H1 (cell line): ENCODE measurements at regions not wholly inside any gene's neighbourhood (a gene's known extent, or its start where the extent isn't known, plus 50 kb on each side); places are given as distances from the start of the nearest gene placed in this dataset.

Source experiments
- CTCF ChIA-PET: fragments of 300-600 bp; sonication (Branson Sonifier 250); formaldehyde crosslinking; loops from one replicate; lab custom pipeline; 2021; ENCODE audit not compliant: partially characterized antibody; lab: Charles Lee
- POLR2A ChIA-PET: fragments of 300-600 bp; sonication (Branson Sonifier 250); formaldehyde crosslinking; loops from one replicate; lab custom pipeline; 2021; ENCODE audit warnings: inconsistent platforms; ENCODE audit not compliant: partially characterized antibody; lab: Charles Lee
- DNase-seq, 2 experiments: peaks; one replicate each; pipeline versions ENCODE4 v3.0.0 to v3.0.0-alpha.2; 2010 to 2022; ENCODE audit warnings: low spot score in 2 of 2, low read depth in 1 of 2, mixed read lengths in 1 of 2
- FAIRE-seq: peaks from 2 replicates; lab custom pipeline; 2011; peaks lifted over from hg19 to GRCh38; lab: Jason Lieb, UNC
- H2AFZ ChIP-seq: 2 replicates; pipeline ENCODE4 v1.8.1; 2012; ENCODE audit warnings: low read length, inconsistent platforms
- H2AK5ac ChIP-seq: 2 replicates; pipeline ENCODE4 v1.6.1; 2013; ENCODE audit warnings: low read depth, low read length
- H2BK120ac ChIP-seq: replicated peaks from 2 replicates; pipeline ENCODE3; 2013; ENCODE audit warnings: low read depth, low read length, inconsistent platforms
- H2BK12ac ChIP-seq: 2 replicates; pipeline ENCODE4 v1.6.1; 2013; ENCODE audit warnings: low read depth, low read length
- H2BK15ac ChIP-seq: 2 replicates; pipeline ENCODE4 v1.6.1; 2013; ENCODE audit warnings: low read length
- H2BK20ac ChIP-seq: 2 replicates; pipeline ENCODE4 v1.6.1; 2013; ENCODE audit warnings: low read length
- H2BK5ac ChIP-seq: 2 replicates; pipeline ENCODE4 v1.6.1; 2013; ENCODE audit warnings: low read depth, low read length
- H3K14ac ChIP-seq: 2 replicates; pipeline ENCODE4 v1.6.1; 2013; ENCODE audit warnings: inconsistent platforms; ENCODE audit not compliant: insufficient read length
- H3K18ac ChIP-seq: 2 replicates; pipeline ENCODE4 v1.6.1; 2013; ENCODE audit warnings: low read length; ENCODE audit errors: extremely low read depth
- H3K23ac ChIP-seq: 2 replicates; pipeline ENCODE4 v1.6.1; 2013; ENCODE audit warnings: inconsistent platforms; ENCODE audit not compliant: insufficient read length
- H3K23me2 ChIP-seq: 2 replicates; pipeline ENCODE4 v1.6.1; 2013; ENCODE audit warnings: low read depth, low read length
- H3K27ac ChIP-seq: 2 replicates; pipeline ENCODE4 v1.6.1; 2011; ENCODE audit warnings: low read depth, low read length, inconsistent platforms
- H3K27me3 ChIP-seq, 4 experiments: replicated peaks in 1 of 4; 1 replicate in 1 of 4; 2 replicates in 3 of 4; pipeline versions ENCODE4 v1.6.1 to v1.8.1; 2011 to 2013; ENCODE audit warnings: low read length in 3 of 4, mild to moderate bottlenecking in 3 of 4, inconsistent platforms in 2 of 4, mixed read lengths in 2 of 4, moderate library complexity in 1 of 4; ENCODE audit not compliant: control insufficient read depth in 3 of 4, insufficient read depth in 3 of 4; ENCODE audit errors: extremely low read depth in 1 of 4
- H3K36me3 ChIP-seq, 4 experiments: 2 replicates each; pipeline versions ENCODE4 v1.6.1 to v1.8.1; 2011 to 2013; ENCODE audit warnings: mild to moderate bottlenecking in 4 of 4, low read length in 3 of 4, moderate library complexity in 2 of 4, control low read depth in 1 of 4, inconsistent platforms in 1 of 4; ENCODE audit not compliant: insufficient read depth in 4 of 4, control insufficient read depth in 2 of 4
- H3K4ac ChIP-seq: replicated peaks from 2 replicates; pipeline ENCODE3; 2013; ENCODE audit warnings: low read length, low read depth, mixed read lengths, inconsistent platforms; ENCODE audit not compliant: insufficient read length
- H3K4me1 ChIP-seq, 4 experiments: replicated peaks in 1 of 4; 1 replicate in 1 of 4; 2 replicates in 3 of 4; pipeline versions ENCODE4 v1.6.1 to v1.8.1; 2011 to 2013; ENCODE audit warnings: low read length in 3 of 4, inconsistent platforms in 2 of 4, mixed read lengths in 1 of 4; ENCODE audit not compliant: insufficient read depth in 4 of 4, control insufficient read depth in 3 of 4
- H3K4me2 ChIP-seq, 2 experiments: 2 replicates each; pipeline versions ENCODE4 v1.6.1 to v1.8.1; 2011 to 2013; ENCODE audit warnings: low read depth in 2 of 2, low read length in 2 of 2, control low read depth in 1 of 2, inconsistent platforms in 1 of 2, mild to moderate bottlenecking in 1 of 2; ENCODE audit not compliant: insufficient read depth in 1 of 2
- H3K4me3 ChIP-seq, 4 experiments: fragments of 200-600, 300-600 bp in 1 of 4; sonication (generic), shearing (Covaris generic), sonication (Bioruptor Twin) in 1 of 4; 2 replicates each; pipeline versions ENCODE4 v1.5.1 to v1.8.1; 2011 to 2016; ENCODE audit warnings: low read length in 4 of 4, low read depth in 3 of 4, control low read depth in 2 of 4, inconsistent platforms in 2 of 4, mild to moderate bottlenecking in 2 of 4, mixed read lengths in 1 of 4, moderate library complexity in 1 of 4; ENCODE audit not compliant: insufficient read depth in 2 of 4; ENCODE audit errors: extremely low read depth in 1 of 4
- H3K56ac ChIP-seq: replicated peaks from 2 replicates; pipeline ENCODE3; 2013; ENCODE audit warnings: low read depth, mild to moderate bottlenecking, mixed read lengths, low read length, inconsistent platforms; ENCODE audit not compliant: insufficient read length
- H3K79me1 ChIP-seq: 2 replicates; pipeline ENCODE4 v1.6.1; 2013; ENCODE audit warnings: low read depth, low read length, control low read depth
- H3K79me2 ChIP-seq, 2 experiments: 2 replicates each; pipeline versions ENCODE4 v1.6.1 to v1.8.1; 2012 to 2013; ENCODE audit warnings: low read length in 2 of 2, mild to moderate bottlenecking in 2 of 2, inconsistent platforms in 1 of 2; ENCODE audit not compliant: insufficient read depth in 2 of 2, control insufficient read depth in 1 of 2
- H3K9ac ChIP-seq, 4 experiments: replicated peaks in 1 of 4; 1 replicate in 1 of 4; 2 replicates in 3 of 4; pipeline versions ENCODE4 v1.6.1 to v1.8.1; 2011 to 2013; ENCODE audit warnings: low read depth in 3 of 4, low read length in 3 of 4, control low read depth in 2 of 4, mild to moderate bottlenecking in 2 of 4, moderate library complexity in 2 of 4, inconsistent platforms in 1 of 4; ENCODE audit errors: extremely low read depth in 1 of 4
- H3K9me3 ChIP-seq, 2 experiments: 2 replicates each; pipeline versions ENCODE4 v1.6.1 to v1.8.1; 2012 to 2013; ENCODE audit warnings: mild to moderate bottlenecking in 2 of 2, moderate library complexity in 2 of 2, control low read depth in 1 of 2, inconsistent platforms in 1 of 2, low read depth in 1 of 2, low read length in 1 of 2, mixed read lengths in 1 of 2; ENCODE audit not compliant: insufficient read depth in 2 of 2
- H4K20me1 ChIP-seq, 2 experiments: replicated peaks in 1 of 2; 2 replicates each; pipeline versions ENCODE3 to v1.8.1; 2011 to 2013; ENCODE audit warnings: inconsistent platforms in 2 of 2, low read length in 2 of 2, mild to moderate bottlenecking in 1 of 2; ENCODE audit not compliant: insufficient read depth in 2 of 2, control insufficient read depth in 1 of 2
- H4K5ac ChIP-seq: 2 replicates; pipeline ENCODE4 v1.6.1; 2013; ENCODE audit warnings: low read length, low read depth, mixed read lengths, inconsistent platforms; ENCODE audit not compliant: insufficient read length
- H4K8ac ChIP-seq: 2 replicates; pipeline ENCODE4 v1.8.0; 2013; ENCODE audit warnings: mild to moderate bottlenecking, moderate library complexity, low read length, inconsistent platforms; ENCODE audit not compliant: insufficient read depth; ENCODE audit errors: extremely low read depth
- H4K91ac ChIP-seq: replicated peaks from 2 replicates; pipeline ENCODE3; 2013; ENCODE audit warnings: low read length, mixed read lengths, inconsistent platforms; ENCODE audit not compliant: insufficient read length
- ATF2 ChIP-seq: IDR thresholded peaks from 2 replicates; pipeline ENCODE4 v1.6.1; 2012; ENCODE audit warnings: low read length, inconsistent platforms
- CBX5 ChIP-seq: fragments of 300-800, 300-1000 bp; sonication (generic); IDR thresholded peaks from 2 replicates; pipeline ENCODE4 v1.7.1; 2016; ENCODE audit warnings: antibody characterized with exemption, low read length, low read depth
- RXRA ChIP-seq: IDR thresholded peaks from 2 replicates; pipeline ENCODE4 v1.6.1; 2011; ENCODE audit warnings: low read depth, mild to moderate bottlenecking, low read length, moderate library complexity; ENCODE audit not compliant: insufficient read depth
- USF2 ChIP-seq: IDR thresholded peaks from 2 replicates; pipeline ENCODE4 v1.6.1; 2011; ENCODE audit warnings: low read length, improper control_type of control experiment
- WGBS, 2 experiments: shearing (Covaris generic) in 1 of 2; methylation state at CpG; one replicate each; pipeline versions ENCODE4 v1.1.6 to v1.1.7; 2013 to 2015; ENCODE audit warnings: low lambda C conversion rate in 2 of 2, mixed read lengths in 2 of 2, inconsistent platforms in 1 of 2, low coverage in 1 of 2, missing lambda C conversion rate in 1 of 2; ENCODE audit not compliant: insufficient replicate concordance in 2 of 2, insufficient coverage in 1 of 2, insufficient read length in 1 of 2; ENCODE audit errors: extremely low coverage in 1 of 2, missing lambda C conversion rate in 1 of 2; 5-methylcytosine and 5-hydroxymethylcytosine counted together
- TF ChIP-seq, protein P1 (sequence below): IDR thresholded peaks from 2 replicates; pipeline ENCODE4 v1.6.1; 2012; ENCODE audit warnings: inconsistent platforms

- H4K20me1 ChIP-seq = no peaks in the 10 kb centered on the region
- DNase-seq = no peak
Measured at GRCh38 chr7:131607291-131608115, 51.1 kb upstream of the PODXL start.

More at GRCh38 chr7:131607291-131608115, 51.1 kb upstream of the PODXL start:
- Histone ChIP-seq H3K79me2 (0 out of 4 replicates have a peak, but pooled peaks cover 0 to 3% of the 10 kb centered on the region in 2 experiments), H3K23me2 (peaks cover 3% of the 10 kb centered on the region), H3K23ac (no peak overlapping the region), H3K79me1 (0 out of 2 replicates have a peak, but pooled peaks cover 2% of the 10 kb centered on the region), H3K4ac (peak overlapping the region; percentile 23), H3K27ac (peak overlapping the region; percentile 7; the same call in 1 of the 2 replicates), H3K27me3 (no peaks in the 10 kb centered on the region), H3K4me2 (no peak overlapping the region), H3K4me3 (no peak overlapping the region), H2AK5ac (peak overlapping the region; percentile 78), H2BK120ac (peak overlapping the region; percentile 39), H4K8ac (peak overlapping the region; percentile 66; the same call in 1 of the 2 replicates), H2BK5ac (peak overlapping the region; percentile 100; the same call in 1 of the 2 replicates), H3K14ac (no peak overlapping the region), H2BK15ac (no peak overlapping the region), H2AFZ (no peak overlapping the region), H4K91ac (peak overlapping the region; percentile 57), H3K9me3 (no peaks in the 10 kb centered on the region), H3K9ac (no peak overlapping the region), H3K36me3 (no peaks in the 10 kb centered on the region), H2BK20ac (peak overlapping the region; percentile 88), H3K56ac (no peak overlapping the region), H4K5ac (peak overlapping the region; percentile 46), H2BK12ac (peak overlapping the region; percentile 100), H3K4me1 (peaks cover 26 to 49% (median 42%) of the 10 kb centered on the region in 4 experiments), H3K18ac (peak overlapping the region; percentile 99)
- TF ChIP-seq USF2 (no peak), RXRA (no peak), ATF2 (no peak), CBX5 (no peak)
- TF ChIP-seq, protein P1, sequence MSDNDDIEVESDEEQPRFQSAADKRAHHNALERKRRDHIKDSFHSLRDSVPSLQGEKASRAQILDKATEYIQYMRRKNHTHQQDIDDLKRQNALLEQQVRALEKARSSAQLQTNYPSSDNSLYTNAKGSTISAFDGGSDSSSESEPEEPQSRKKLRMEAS = no peak
- WGBS, 2 experiments = 82% methylated on average over 21 of the region's 21 CpGs; no CpG with 5 or more reads in 1 of the 2 experiments
- CTCF ChIA-PET = interaction anchor here (0.6 to 11.9 kb wide), 10 partner anchors 10 to 417 kb away, joined by 3 to 103 read pairs (median 6); no protein-coding TSS in a partner anchor
- POLR2A ChIA-PET = interaction anchor here (0.8 to 9.8 kb wide), 14 partner anchors 10 to 110 kb away, joined by 3 to 108 read pairs (median 8); partner anchors contain the start of gene PODXL
- FAIRE-seq = no peak
